ENCODE measurements at regions not wholly inside any gene's neighbourhood (a gene's known extent, or its start where the extent isn't known, plus 50 kb on each side); places are given as distances from the start of the nearest gene placed in this dataset.
"Not testable (repeated sequence)": the region's sequence is repeated elsewhere in the genome, so short reads cannot be mapped to it uniquely, and the experiment has no call there.

DNA sequence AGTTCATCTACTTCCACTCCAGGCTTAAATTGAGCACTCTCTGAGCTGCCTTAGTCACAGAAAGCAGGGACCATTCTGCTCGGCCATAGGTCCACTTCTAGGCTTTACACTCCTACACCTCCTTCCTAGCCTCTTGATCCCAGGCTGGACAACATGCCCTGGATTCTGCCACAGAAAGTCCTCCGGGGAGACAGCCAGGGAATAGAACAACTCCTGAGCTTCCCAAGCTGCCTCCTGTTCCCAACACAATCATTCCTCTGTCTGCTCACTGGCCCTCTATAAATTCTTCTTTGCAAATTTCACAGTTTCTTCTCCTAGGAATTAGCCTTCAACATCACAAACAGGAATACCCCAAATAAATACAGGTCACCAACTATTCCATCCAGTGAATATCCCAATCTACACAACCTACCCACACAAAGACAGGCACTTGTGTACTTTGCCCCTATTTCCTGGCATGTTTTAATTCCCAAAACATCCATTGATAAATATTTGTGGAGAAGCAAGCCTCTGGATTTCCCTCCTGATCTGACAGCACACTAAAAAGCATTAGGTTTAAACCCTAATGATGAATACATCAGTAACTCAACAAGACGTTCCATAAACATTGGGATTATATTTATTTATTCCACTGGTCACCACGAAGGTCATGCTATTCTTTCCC lies 125.5 kb downstream of the ENC1 start:
- H3K36me3 Mint-ChIP-seq (ENCODE audit: low read depth), result no peaks in the 10 kb centered on the region
- H3K27ac Mint-ChIP-seq (ENCODE audit: unreplicated experiment), result no peak overlapping the region
- H3K4me3 Mint-ChIP-seq (ENCODE audit: unreplicated experiment), result no peak overlapping the region
- peaks cover 44% of the 10 kb centered on the region for H3K4me1 Mint-ChIP-seq (ENCODE audit: low read depth)
- H3K9me3 Mint-ChIP-seq (ENCODE audit: low read depth), result no peaks in the 10 kb centered on the region
- H3K27me3 Mint-ChIP-seq (ENCODE audit: low read depth), result no peaks in the 10 kb centered on the region
- DNase-seq (ENCODE audit: low spot score), result no peak
- TF ChIP-seq, protein P1, sequence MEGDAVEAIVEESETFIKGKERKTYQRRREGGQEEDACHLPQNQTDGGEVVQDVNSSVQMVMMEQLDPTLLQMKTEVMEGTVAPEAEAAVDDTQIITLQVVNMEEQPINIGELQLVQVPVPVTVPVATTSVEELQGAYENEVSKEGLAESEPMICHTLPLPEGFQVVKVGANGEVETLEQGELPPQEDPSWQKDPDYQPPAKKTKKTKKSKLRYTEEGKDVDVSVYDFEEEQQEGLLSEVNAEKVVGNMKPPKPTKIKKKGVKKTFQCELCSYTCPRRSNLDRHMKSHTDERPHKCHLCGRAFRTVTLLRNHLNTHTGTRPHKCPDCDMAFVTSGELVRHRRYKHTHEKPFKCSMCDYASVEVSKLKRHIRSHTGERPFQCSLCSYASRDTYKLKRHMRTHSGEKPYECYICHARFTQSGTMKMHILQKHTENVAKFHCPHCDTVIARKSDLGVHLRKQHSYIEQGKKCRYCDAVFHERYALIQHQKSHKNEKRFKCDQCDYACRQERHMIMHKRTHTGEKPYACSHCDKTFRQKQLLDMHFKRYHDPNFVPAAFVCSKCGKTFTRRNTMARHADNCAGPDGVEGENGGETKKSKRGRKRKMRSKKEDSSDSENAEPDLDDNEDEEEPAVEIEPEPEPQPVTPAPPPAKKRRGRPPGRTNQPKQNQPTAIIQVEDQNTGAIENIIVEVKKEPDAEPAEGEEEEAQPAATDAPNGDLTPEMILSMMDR (IDR thresholded peaks at IDR 0.05), result no peak

- H3K9me3 Mint-ChIP-seq (ENCODE audit: low read depth); H3K27me3 Mint-ChIP-seq (ENCODE audit: low read depth); H3K27ac Mint-ChIP-seq (ENCODE audit: unreplicated experiment); DNase-seq (ENCODE audit: low spot score); H3K36me3 Mint-ChIP-seq (ENCODE audit: low read depth); H3K4me3 Mint-ChIP-seq (ENCODE audit: unreplicated experiment): not testable (repeated sequence)
- peaks cover 19% of the 10 kb centered on the region for H3K4me1 Mint-ChIP-seq (ENCODE audit: low read depth)
Measured at GRCh38 chr5:74511770-74512169, 128.8 kb downstream of the ENC1 start.

GRCh38 chr5:74510476-74511075 lies 130.0 kb downstream of the ENC1 start:
- H3K27me3 Mint-ChIP-seq (ENCODE audit: low read depth), result no peaks in the 10 kb centered on the region
- TF ChIP-seq, protein P1 (IDR thresholded peaks at IDR 0.05), result no peak
- H3K36me3 Mint-ChIP-seq (ENCODE audit: low read depth), result no peaks in the 10 kb centered on the region
- no peak for DNase-seq (ENCODE audit: low spot score)
- H3K4me1 Mint-ChIP-seq (ENCODE audit: low read depth), result peaks cover 14% of the 10 kb centered on the region
- H3K9me3 Mint-ChIP-seq (ENCODE audit: low read depth), result no peaks in the 10 kb centered on the region
- no peak overlapping the region for H3K4me3 Mint-ChIP-seq (ENCODE audit: unreplicated experiment)
- H3K27ac Mint-ChIP-seq (ENCODE audit: unreplicated experiment), result no peak overlapping the region

DNA sequence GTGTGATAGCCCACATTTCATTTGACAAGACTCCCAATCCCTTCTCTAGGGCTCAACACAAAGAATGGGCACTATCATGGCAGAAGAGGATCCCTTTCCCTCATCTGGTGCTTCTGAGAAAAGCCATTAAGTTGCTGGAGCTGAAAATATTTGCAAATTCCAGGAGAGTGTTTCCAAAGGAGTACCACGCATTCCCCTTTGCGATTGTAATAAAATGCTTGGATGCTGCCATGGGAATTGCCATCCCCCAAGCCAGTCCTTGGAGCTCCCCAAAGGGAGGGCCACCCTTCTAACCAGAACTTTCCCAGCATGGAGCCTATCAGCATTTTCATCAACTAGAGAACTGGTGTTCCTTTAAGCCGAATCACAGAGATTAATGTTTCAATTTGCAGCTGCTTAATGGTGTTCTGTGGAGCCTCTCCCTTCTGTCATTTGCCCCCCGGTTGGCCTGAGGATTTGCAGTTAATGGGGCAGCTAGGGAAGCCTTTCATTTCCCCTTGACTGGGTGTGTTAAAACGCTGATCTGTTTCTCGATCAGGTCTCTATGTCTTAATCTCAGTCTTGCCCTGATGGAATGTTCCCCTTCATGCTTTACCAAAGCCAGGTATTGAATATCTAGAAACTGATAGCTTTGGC lies 133.0 kb downstream of the ENC1 start:
- H3K4me3 Mint-ChIP-seq (ENCODE audit: unreplicated experiment), result no peak overlapping the region
- H3K9me3 Mint-ChIP-seq (ENCODE audit: low read depth), result no peaks in the 10 kb centered on the region
- DNase-seq (ENCODE audit: low spot score), result no peak
- TF ChIP-seq, protein P1 (IDR thresholded peaks at IDR 0.05), result no peak
- peaks cover 9% of the 10 kb centered on the region for H3K4me1 Mint-ChIP-seq (ENCODE audit: low read depth)
- H3K36me3 Mint-ChIP-seq (ENCODE audit: low read depth), result no peaks in the 10 kb centered on the region
- no peak overlapping the region for H3K27ac Mint-ChIP-seq (ENCODE audit: unreplicated experiment)
- H3K27me3 Mint-ChIP-seq (ENCODE audit: low read depth), result no peaks in the 10 kb centered on the region

- Mint-ChIP-seq H3K27ac (ENCODE audit: unreplicated experiment) (peak overlapping the region; percentile 34), H3K9me3 (ENCODE audit: low read depth) (no peaks in the 10 kb centered on the region), H3K36me3 (ENCODE audit: low read depth) (no peaks in the 10 kb centered on the region), H3K27me3 (ENCODE audit: low read depth) (no peaks in the 10 kb centered on the region), H3K4me3 (ENCODE audit: unreplicated experiment) (no peak overlapping the region), H3K4me1 (ENCODE audit: low read depth) (peaks cover 9% of the 10 kb centered on the region)
- DNase-seq (ENCODE audit: low spot score), result no peak
- TF ChIP-seq, protein P1 (IDR thresholded peaks at IDR 0.05), result no peak
Measured at GRCh38 chr5:74506119-74506518, 134.4 kb downstream of the ENC1 start.
